ENCODE measurements at regions not wholly inside any gene's neighbourhood (a gene's known extent, or its start where the extent isn't known, plus 50 kb on each side); places are given as distances from the start of the nearest gene placed in this dataset.

DNA sequence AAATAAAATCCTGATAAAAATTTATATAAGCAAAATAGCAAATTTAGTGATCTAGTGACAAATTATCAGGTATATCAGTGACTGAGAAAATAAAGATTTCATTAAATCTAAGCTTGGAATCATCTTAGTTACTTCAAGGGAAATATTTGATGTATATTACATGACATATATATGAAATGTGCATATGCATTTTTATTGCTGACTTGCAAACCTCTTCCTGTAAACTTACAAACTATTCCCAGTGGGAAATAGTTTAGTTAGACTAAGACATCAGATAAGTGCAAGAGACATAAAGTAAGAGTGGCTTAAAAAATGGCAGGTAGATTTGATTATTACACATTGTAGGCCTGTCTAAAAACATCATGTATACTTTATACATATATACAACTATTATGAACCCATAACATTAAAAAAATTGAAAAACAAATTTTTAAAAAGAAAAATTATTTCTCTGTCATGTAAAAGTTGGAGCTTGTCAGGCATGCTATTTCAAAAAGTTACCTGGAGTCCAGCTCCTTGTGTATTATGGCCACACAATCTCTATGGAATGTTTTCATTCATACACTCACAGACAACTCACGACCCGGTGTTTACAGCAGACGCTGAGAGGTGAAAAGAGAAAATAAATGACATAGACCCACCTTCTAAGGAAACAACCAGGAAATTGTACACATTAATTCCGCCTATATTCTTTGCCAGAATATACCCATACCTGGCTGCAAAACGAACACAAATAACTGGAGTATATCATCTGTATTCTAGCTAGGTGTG, 724.5 kb downstream of the SLITRK6 start:
- Histone ChIP-seq H3K27ac (no peak overlapping the region), H3K4me3 (no peak overlapping the region), H3K4me1 (replicated peaks in 1 of 2) (peaks cover 0 to 6% of the 10 kb centered on the region in 2 donors)
- 3 to 98% (median 62%) methylated on average over 1 to 5 of the region's 5 CpGs; no CpG with 5 or more reads in 2 of the 10 experiments for WGBS, 10 experiments
- no peak for ATAC-seq (replicated peaks in 6 of 8)
- in situ Hi-C loops (cut with MboI; ENCODE audit: low pct_unique_long_range_greater_than_20kb in 2 of 9, low sequenced_read_pairs in 9 of 9, unreplicated experiment in 9 of 9), result no loop called here

DNA sequence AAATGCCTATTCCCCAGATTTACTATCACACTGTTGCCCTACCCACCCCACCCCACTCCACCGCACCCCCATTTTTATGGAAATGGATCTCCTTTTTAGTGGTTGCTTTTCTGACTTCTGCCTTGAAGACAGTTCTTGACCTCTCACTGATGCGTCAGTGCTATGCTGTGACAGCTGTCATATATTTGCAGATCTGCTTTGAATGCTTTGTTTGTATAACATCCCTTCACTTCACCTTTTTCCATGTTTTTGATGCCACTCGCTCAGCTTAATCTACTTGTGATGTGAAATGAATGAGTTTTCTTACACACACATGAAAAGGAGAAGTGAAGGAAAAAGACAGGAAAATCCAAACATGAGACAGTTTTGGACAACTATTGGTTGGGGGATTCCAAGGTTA, 731.0 kb downstream of the SLITRK6 start:
- in situ Hi-C loops (cut with MboI; ENCODE audit: low pct_unique_long_range_greater_than_20kb in 2 of 9, low sequenced_read_pairs in 9 of 9, unreplicated experiment in 9 of 9), result no loop called here
- ATAC-seq (replicated peaks in 6 of 8), result no peak

GRCh38 chr13:85040215-85040614, 759.0 kb downstream of the SLITRK6 start:
- Histone ChIP-seq H3K27ac (no peak overlapping the region), H3K4me3 (no peak overlapping the region), H3K4me1 (replicated peaks in 1 of 2) (no peaks in the 10 kb centered on the region)
- ATAC-seq (replicated peaks in 6 of 8), result no peak
- 0 to 78% (median 37%) methylated on average over 1 of the region's 1 CpG; no CpG with 5 or more reads in 4 of the 10 experiments for WGBS, 10 experiments
- in situ Hi-C loops (cut with MboI; ENCODE audit: low pct_unique_long_range_greater_than_20kb in 2 of 9, low sequenced_read_pairs in 9 of 9, unreplicated experiment in 9 of 9), result no loop called here

More for the DNA sequence above, 731.0 kb downstream of the SLITRK6 start:
- Histone ChIP-seq H3K4me3 (no peak overlapping the region), H3K27ac (no peak overlapping the region), H3K4me1 (replicated peaks in 1 of 2) (peaks cover 0 to 9% of the 10 kb centered on the region in 2 donors)
- 0 to 100% (median 63%) methylated on average over 1 to 2 of the region's 3 CpGs; no CpG with 5 or more reads in 2 of the 10 experiments for WGBS, 10 experiments

DNA sequence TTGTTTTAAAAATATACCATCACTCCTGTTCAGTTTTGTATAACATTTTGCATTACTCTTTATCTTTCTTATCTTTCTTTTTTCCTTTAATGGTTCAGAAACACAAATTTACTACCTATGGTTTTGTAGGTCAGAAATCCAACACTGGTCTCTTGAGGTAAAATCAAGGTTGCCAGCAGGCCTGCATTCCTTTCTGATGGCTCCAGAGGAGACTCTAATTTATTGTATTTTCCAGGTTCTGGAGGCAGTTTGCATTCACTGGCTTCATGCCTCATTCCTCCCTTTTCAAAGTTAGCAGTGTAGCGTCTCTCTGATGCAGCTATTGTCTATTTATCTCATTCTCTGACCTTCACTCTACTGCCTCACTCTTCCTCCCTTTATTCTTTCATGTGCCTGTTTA, 767.4 kb downstream of the SLITRK6 start:
- WGBS, 10 experiments, result 0 to 80% (median 51%) methylated on average over 1 of the region's 1 CpG; no CpG with 5 or more reads in 2 of the 10 experiments
- Histone ChIP-seq H3K27ac (no peak overlapping the region), H3K4me3 (no peak overlapping the region), H3K4me1 (replicated peaks in 1 of 2) (no peaks in the 10 kb centered on the region)
- ATAC-seq (replicated peaks in 6 of 8), result no peak
- in situ Hi-C loops (cut with MboI; ENCODE audit: low pct_unique_long_range_greater_than_20kb in 2 of 9, low sequenced_read_pairs in 9 of 9, unreplicated experiment in 9 of 9), result no loop called here

DNA sequence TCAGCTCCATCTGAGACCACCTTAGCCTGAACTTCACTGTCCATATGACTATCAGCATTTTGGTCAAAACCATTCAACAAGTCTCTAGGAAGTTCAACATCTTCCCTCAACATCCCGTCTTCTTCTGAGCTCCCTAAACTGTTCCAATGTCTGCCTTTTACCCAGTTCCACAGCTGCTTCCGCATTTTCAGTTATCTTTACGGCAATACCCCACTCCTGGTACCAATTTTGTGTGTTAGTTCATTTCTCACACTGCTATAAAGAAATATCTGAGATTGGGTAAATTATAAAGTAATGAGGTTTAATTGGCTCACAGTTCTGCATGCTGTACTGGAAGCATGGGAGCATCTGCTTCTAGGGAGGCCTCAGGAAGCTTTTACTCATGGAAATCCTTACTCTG, 771.2 kb downstream of the SLITRK6 start:
- in situ Hi-C loops (cut with MboI; ENCODE audit: low pct_unique_long_range_greater_than_20kb in 2 of 9, low sequenced_read_pairs in 9 of 9, unreplicated experiment in 9 of 9), result no loop called here
- 0 to 100% (median 50%) methylated on average over 1 to 3 of the region's 3 CpGs; no CpG with 5 or more reads in 4 of the 10 experiments for WGBS, 10 experiments
- H3K27ac ChIP-seq, result no peak overlapping the region
- no peak overlapping the region for H3K4me3 ChIP-seq
- no peak for ATAC-seq (replicated peaks in 6 of 8)
- no peaks in the 10 kb centered on the region for H3K4me1 ChIP-seq (replicated peaks in 1 of 2)

GRCh38 chr13:85019121-85019520, 780.1 kb downstream of the SLITRK6 start:
- no peak overlapping the region for H3K27ac ChIP-seq
- 0 to 100% (median 62%) methylated on average over 1 of the region's 1 CpG; no CpG with 5 or more reads in 2 of the 10 experiments for WGBS, 10 experiments
- H3K4me1 ChIP-seq (replicated peaks in 1 of 2), result no peaks in the 10 kb centered on the region
- no peak for ATAC-seq (replicated peaks in 6 of 8)
- no peak overlapping the region for H3K4me3 ChIP-seq
- in situ Hi-C loops (cut with MboI; ENCODE audit: low pct_unique_long_range_greater_than_20kb in 2 of 9, low sequenced_read_pairs in 9 of 9, unreplicated experiment in 9 of 9), result no loop called here

GRCh38 chr13:85013006-85013405, 786.2 kb downstream of the SLITRK6 start:
- no peak overlapping the region for H3K27ac ChIP-seq
- in situ Hi-C loops (cut with MboI; ENCODE audit: low pct_unique_long_range_greater_than_20kb in 2 of 9, low sequenced_read_pairs in 9 of 9, unreplicated experiment in 9 of 9), result no loop called here
- H3K4me3 ChIP-seq, result no peak overlapping the region
- no peaks in the 10 kb centered on the region for H3K4me1 ChIP-seq (replicated peaks in 1 of 2)
- no peak for ATAC-seq (replicated peaks in 6 of 8)

- Histone ChIP-seq H3K4me3 (no peak overlapping the region), H3K4me1 (replicated peaks in 1 of 2) (no peaks in the 10 kb centered on the region), H3K27ac (no peak overlapping the region)
- in situ Hi-C loops (cut with MboI; ENCODE audit: low pct_unique_long_range_greater_than_20kb in 2 of 9, low sequenced_read_pairs in 9 of 9, unreplicated experiment in 9 of 9), result no loop called here
- 13 to 100% (median 86%) methylated on average over 1 to 3 of the region's 3 CpGs for WGBS, 10 experiments
- no peak for ATAC-seq (replicated peaks in 6 of 8)
Measured at GRCh38 chr13:85009447-85009846, 789.8 kb downstream of the SLITRK6 start.

GRCh38 chr13:84999252-84999651, 800.0 kb downstream of the SLITRK6 start:
- no peak overlapping the region for H3K27ac ChIP-seq
- H3K4me3 ChIP-seq, result no peak overlapping the region
- WGBS, 10 experiments, result 0 to 100% (median 86%) methylated on average over 1 of the region's 1 CpG; no CpG with 5 or more reads in 3 of the 10 experiments
- in situ Hi-C loops (cut with MboI; ENCODE audit: low pct_unique_long_range_greater_than_20kb in 2 of 9, low sequenced_read_pairs in 9 of 9, unreplicated experiment in 9 of 9), result no loop called here
- H3K4me1 ChIP-seq (replicated peaks in 1 of 2), result no peaks in the 10 kb centered on the region
- no peak for ATAC-seq (replicated peaks in 6 of 8)

GRCh38 chr13:84998681-84999080, 800.5 kb downstream of the SLITRK6 start:
- no peak overlapping the region for H3K4me3 ChIP-seq
- H3K27ac ChIP-seq, result no peak overlapping the region
- in situ Hi-C loops (cut with MboI; ENCODE audit: low pct_unique_long_range_greater_than_20kb in 2 of 9, low sequenced_read_pairs in 9 of 9, unreplicated experiment in 9 of 9), result no loop called here
- ATAC-seq (replicated peaks in 6 of 8), result no peak
- no peaks in the 10 kb centered on the region for H3K4me1 ChIP-seq (replicated peaks in 1 of 2)

- no peak overlapping the region for H3K27ac ChIP-seq
- 0 to 100% (median 93%) methylated on average over 1 of the region's 1 CpG; no CpG with 5 or more reads in 1 of the 10 experiments for WGBS, 10 experiments
- H3K4me3 ChIP-seq, result no peak overlapping the region
- in situ Hi-C loops (cut with MboI; ENCODE audit: low pct_unique_long_range_greater_than_20kb in 2 of 9, low sequenced_read_pairs in 9 of 9, unreplicated experiment in 9 of 9), result no loop called here
- ATAC-seq (replicated peaks in 6 of 8), result no peak
- H3K4me1 ChIP-seq (replicated peaks in 1 of 2), result no peaks in the 10 kb centered on the region
Measured at GRCh38 chr13:84997858-84998257, 801.4 kb downstream of the SLITRK6 start.

DNA sequence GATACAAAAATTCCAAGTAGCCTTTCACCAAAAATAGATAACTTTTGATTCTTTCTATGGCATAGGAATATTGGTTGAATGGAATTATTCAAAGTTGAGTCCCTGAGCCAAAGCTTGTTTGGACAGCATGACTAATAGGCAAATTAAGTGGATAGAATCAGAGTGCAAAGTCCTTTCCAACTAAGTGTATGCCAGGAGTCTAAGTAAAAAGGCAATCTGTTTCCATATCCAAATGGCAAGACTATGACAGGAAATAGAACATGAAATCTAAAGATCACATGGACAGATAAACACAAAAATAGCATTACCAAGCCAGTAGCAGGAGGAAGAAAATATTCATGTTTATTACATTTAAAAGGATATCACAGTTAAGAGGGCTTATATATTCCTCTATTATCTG, 804.6 kb downstream of the SLITRK6 start:
- Histone ChIP-seq H3K4me3 (no peak overlapping the region), H3K27ac (no peak overlapping the region), H3K4me1 (replicated peaks in 1 of 2) (no peaks in the 10 kb centered on the region)
- ATAC-seq (replicated peaks in 6 of 8), result peak in 1 of 8 experiments; percentile 26
- in situ Hi-C loops (cut with MboI; ENCODE audit: low pct_unique_long_range_greater_than_20kb in 2 of 9, low sequenced_read_pairs in 9 of 9, unreplicated experiment in 9 of 9), result no loop called here

DNA sequence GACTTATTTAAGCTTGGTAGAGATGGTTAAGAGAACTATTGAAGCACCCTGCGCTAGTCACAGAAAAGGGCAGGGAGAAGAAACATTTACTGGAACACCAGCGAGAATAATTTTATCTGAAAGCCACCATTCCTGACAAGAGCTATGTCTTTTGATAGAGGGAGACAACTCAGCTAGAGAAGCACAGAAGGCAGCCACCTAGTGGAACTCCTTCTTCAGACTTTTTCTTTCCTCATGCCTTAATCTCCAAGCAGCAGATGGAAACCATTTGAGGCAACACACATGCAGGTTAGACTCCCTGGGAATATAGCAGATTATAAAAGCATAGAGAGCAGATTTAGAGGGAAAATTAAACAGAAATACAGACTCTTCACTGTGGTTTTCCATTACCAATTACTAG, 813.4 kb downstream of the SLITRK6 start:
- WGBS, 10 experiments, result 7 to 100% (median 79%) methylated on average over 1 to 2 of the region's 2 CpGs; no CpG with 5 or more reads in 2 of the 10 experiments

GRCh38 chr13:84983321-84983720, 815.9 kb downstream of the SLITRK6 start:
- in situ Hi-C loops (cut with MboI; ENCODE audit: low pct_unique_long_range_greater_than_20kb in 2 of 9, low sequenced_read_pairs in 9 of 9, unreplicated experiment in 9 of 9), result no loop called here
- ATAC-seq (replicated peaks in 6 of 8), result no peak
- WGBS, 10 experiments, result 0 to 100% (median 57%) methylated on average over 1 to 2 of the region's 2 CpGs; no CpG with 5 or more reads in 2 of the 10 experiments
- H3K4me1 ChIP-seq (replicated peaks in 1 of 2), result no peaks in the 10 kb centered on the region
- no peak overlapping the region for H3K27ac ChIP-seq
- no peak overlapping the region for H3K4me3 ChIP-seq

More for the DNA sequence above, 813.4 kb downstream of the SLITRK6 start:
- Histone ChIP-seq H3K27ac (no peak overlapping the region), H3K4me3 (no peak overlapping the region), H3K4me1 (replicated peaks in 1 of 2) (no peaks in the 10 kb centered on the region)
- no peak for ATAC-seq (replicated peaks in 6 of 8)
- in situ Hi-C loops (cut with MboI; ENCODE audit: low pct_unique_long_range_greater_than_20kb in 2 of 9, low sequenced_read_pairs in 9 of 9, unreplicated experiment in 9 of 9), result no loop called here

Measured in motor neuron (in vitro differentiated cells).